HCT116 (cell line): ENCODE measurements at regions not wholly inside any gene's neighbourhood (a gene's known extent, or its start where the extent isn't known, plus 50 kb on each side); places are given as distances from the start of the nearest gene placed in this dataset.

ENCODE experiments used
- ATAC-seq: fragments of 200-7000 bp; cut with Tn5 transposase; 2 replicates; pipeline ENCODE4 v1.9.1; 2020; ENCODE audit warnings: mild to moderate bottlenecking, moderate library complexity
- BruUV-seq: library from RNA; stranded (reverse); fragments of 400-500 nt; replicated peaks from 2 replicates; lab custom pipeline; 2021; lab: Mats Ljungman, UMichigan
- CTCF ChIA-PET: fragments of 300-600 bp; sonication (Branson Sonifier 250); formaldehyde crosslinking; loops from one replicate; lab custom pipeline; 2021; ENCODE audit warnings: antibody characterized with exemption; lab: Charles Lee
- POLR2A ChIA-PET: fragments of 300-600, 350-600 bp; sonication (Branson Sonifier 250); formaldehyde crosslinking; loops from one replicate; lab custom pipeline; 2021; ENCODE audit warnings: antibody characterized with exemption; lab: Charles Lee
- RAD21 ChIA-PET, 2 experiments: fragments of 300-600 bp; sonication (Branson Sonifier 250); formaldehyde crosslinking; loops; one replicate each; lab custom pipeline; 2023; ENCODE audit warnings: low total read pairs in 2 of 2; ENCODE audit not compliant: uncharacterized antibody in 2 of 2, unreplicated experiment in 2 of 2, low non-redundant PET in 1 of 2; lab: Charles Lee
- DNase-seq: peaks from one replicate; pipeline ENCODE4 v3.0.0-alpha.2; 2010; ENCODE audit warnings: low read depth, low spot score
- H2AFZ ChIP-seq: fragments of 200-600 bp; shearing (Covaris generic), sonication (generic); 2 replicates; pipeline ENCODE4 v1.6.1; 2017; ENCODE audit warnings: low read depth, mixed run types, mixed read lengths, antibody characterized with exemption, low read length; ENCODE audit not compliant: poor library complexity, severe bottlenecking
- H3K27ac ChIP-seq: 2 replicates; pipeline ENCODE4 v1.5.1; 2012; ENCODE audit warnings: low read depth, low read length
- H3K27me3 ChIP-seq: fragments of 200-600 bp; sonication (generic); 2 replicates; pipeline ENCODE4 v1.6.1; 2016; ENCODE audit warnings: mixed run types, low read length, mixed read lengths; ENCODE audit not compliant: insufficient read depth
- H3K36me3 ChIP-seq, 2 experiments: fragments of 200-500 bp in 1 of 2; fragments of 200-600 bp in 1 of 2; sonication (Bioruptor generic) in 1 of 2; sonication (generic) in 1 of 2; 2 replicates each; pipeline versions ENCODE4 v1.5.1 to v1.6.1; 2014 to 2016; ENCODE audit warnings: low read length in 2 of 2, inconsistent platforms in 1 of 2, mixed read lengths in 1 of 2, mixed run types in 1 of 2; ENCODE audit not compliant: insufficient read depth in 2 of 2, control insufficient read depth in 1 of 2
- H3K4me1 ChIP-seq, 2 experiments: fragments of 200-600 bp in 1 of 2; sonication (generic) in 1 of 2; 2 replicates each; pipeline versions ENCODE4 v1.5.1 to v1.6.1; 2012 to 2017; ENCODE audit warnings: low read length in 2 of 2, inconsistent platforms in 1 of 2, mild to moderate bottlenecking in 1 of 2, mixed read lengths in 1 of 2, mixed run types in 1 of 2, moderate library complexity in 1 of 2; ENCODE audit not compliant: insufficient read depth in 2 of 2, control insufficient read depth in 1 of 2
- H3K4me2 ChIP-seq: fragments of 200-600 bp; sonication (generic); 2 replicates; pipeline ENCODE4 v1.6.1; 2017; ENCODE audit warnings: mixed run types, low read length, mixed read lengths
- H3K4me3 ChIP-seq, 2 experiments: fragments of 200-600 bp in 1 of 2; sonication (generic) in 1 of 2; replicated peaks in 1 of 2; 2 replicates each; pipeline ENCODE4 v1.5.1; 2011 to 2016; ENCODE audit warnings: low read length in 2 of 2, control low read depth in 1 of 2, low read depth in 1 of 2, mild to moderate bottlenecking in 1 of 2, mixed read lengths in 1 of 2, mixed run types in 1 of 2
- H3K79me2 ChIP-seq: fragments of 200-600 bp; sonication (generic); 2 replicates; pipeline ENCODE4 v1.6.1; 2017; ENCODE audit warnings: mild to moderate bottlenecking, mixed run types, low read length, moderate library complexity, mixed read lengths; ENCODE audit not compliant: insufficient read depth
- H3K9ac ChIP-seq: fragments of 200-600 bp; sonication (generic); 2 replicates; pipeline ENCODE4 v1.6.1; 2016; ENCODE audit warnings: low read length, mixed read lengths
- H3K9me2 ChIP-seq: fragments of 200-600 bp; sonication (generic), shearing (Covaris generic); 2 replicates; pipeline ENCODE4 v1.6.1; 2017; ENCODE audit warnings: mixed run types, mild to moderate bottlenecking, moderate library complexity; ENCODE audit not compliant: insufficient read depth
- H3K9me3 ChIP-seq, 2 experiments: fragments of 200-500 bp in 1 of 2; fragments of 200-600 bp in 1 of 2; sonication (Bioruptor generic) in 1 of 2; sonication (generic) in 1 of 2; 2 replicates each; pipeline ENCODE4 v1.6.1; 2014 to 2017; ENCODE audit warnings: low read length in 2 of 2, mixed read lengths in 2 of 2, inconsistent platforms in 1 of 2, low read depth in 1 of 2, mild to moderate bottlenecking in 1 of 2, mixed run types in 1 of 2, moderate library complexity in 1 of 2; ENCODE audit not compliant: control insufficient read depth in 1 of 2, insufficient read depth in 1 of 2
- H4K20me1 ChIP-seq: fragments of 200-600 bp; sonication (generic), shearing (Covaris generic); 2 replicates; pipeline ENCODE4 v1.6.1; 2017; ENCODE audit warnings: mixed run types, mild to moderate bottlenecking, moderate library complexity; ENCODE audit not compliant: insufficient read depth
- CBX3 ChIP-seq: IDR thresholded peaks from 2 replicates; pipeline ENCODE4 v1.6.1; 2012; ENCODE audit warnings: low read depth
- CEBPB ChIP-seq: IDR thresholded peaks from 2 replicates; pipeline ENCODE4 v1.6.1; 2012; ENCODE audit warnings: low read depth
- EGR1 ChIP-seq: IDR thresholded peaks from 2 replicates; pipeline ENCODE4 v1.6.1; 2012; ENCODE audit warnings: low read depth
- ELF1 ChIP-seq: IDR thresholded peaks from 2 replicates; pipeline ENCODE4 v1.6.1; 2012; ENCODE audit warnings: low read depth, borderline replicate concordance
- EZH2 ChIP-seq: fragments of 200-600 bp; sonication (generic); IDR thresholded peaks from 2 replicates; pipeline ENCODE4 v1.6.1; 2017; ENCODE audit warnings: antibody characterized with exemption, mixed run types
- JUND ChIP-seq: IDR thresholded peaks from 2 replicates; pipeline ENCODE4 v1.6.1; 2012
- POLR2A ChIP-seq: IDR thresholded peaks from 2 replicates; pipeline ENCODE4 v1.7.0; 2011; ENCODE audit warnings: borderline replicate concordance; ENCODE audit not compliant: insufficient read depth, insufficient read length; ENCODE audit errors: extremely low read depth
- RAD21 ChIP-seq: IDR thresholded peaks from 2 replicates; pipeline ENCODE4 v1.6.1; 2012; ENCODE audit warnings: low read depth, mild to moderate bottlenecking
- TCF7L2 ChIP-seq: IDR thresholded peaks from 2 replicates; pipeline ENCODE4 v1.7.0; 2011; ENCODE audit warnings: borderline replicate concordance, inconsistent platforms; ENCODE audit not compliant: insufficient read depth, insufficient read length; ENCODE audit errors: extremely low read depth
- YY1 ChIP-seq: IDR thresholded peaks from 2 replicates; pipeline ENCODE4 v1.6.1; 2011; ENCODE audit warnings: low read length, low read depth, moderate library complexity, mild to moderate bottlenecking; ENCODE audit not compliant: insufficient replicate concordance; ENCODE audit errors: extremely low read depth
- ZFX ChIP-seq: fragments of 450-650 bp; IDR thresholded peaks from 2 replicates; pipeline ENCODE4 v1.6.1; 2017
- ZNF274 ChIP-seq: fragments of 200-500 bp; sonication (Bioruptor generic); IDR thresholded peaks from 2 replicates; pipeline ENCODE4 v1.6.1; 2014; ENCODE audit warnings: mild to moderate bottlenecking, low read depth, low read length, inconsistent platforms
- intact Hi-C: fragments of 100-400 bp; cut with micrococcal nuclease; formaldehyde crosslinking; loops from 2 replicates; pipeline ENCODE4 v1.10.0; 2022
- TF ChIP-seq, protein P1 (sequence below), 3 experiments: fragments of 200-600 bp in 1 of 3; sonication (generic) in 1 of 3; IDR thresholded peaks in 2 of 3; conservative IDR thresholded peaks in 1 of 3; 2 replicates each; pipeline ENCODE4 v1.5.1; 2012 to 2017; ENCODE audit warnings: low read depth in 2 of 3, low read length in 2 of 3, antibody characterized with exemption in 1 of 3, borderline replicate concordance in 1 of 3, control low read depth in 1 of 3, mild to moderate bottlenecking in 1 of 3, mixed read lengths in 1 of 3, mixed run types in 1 of 3, moderate library complexity in 1 of 3; ENCODE audit not compliant: insufficient read depth in 1 of 3
- TF ChIP-seq, protein P2 (sequence below): IDR thresholded peaks from 2 replicates; pipeline ENCODE4 v1.6.1; 2012
- TF ChIP-seq, protein P3 (sequence below): IDR thresholded peaks from 2 replicates; pipeline ENCODE4 v1.6.1; 2012
- TF ChIP-seq, protein P4 (sequence below): IDR thresholded peaks from 2 replicates; pipeline ENCODE4 v1.6.1; 2011; ENCODE audit warnings: mild to moderate bottlenecking, low read length, moderate library complexity; ENCODE audit not compliant: insufficient replicate concordance; ENCODE audit errors: extremely low read depth

DNA sequence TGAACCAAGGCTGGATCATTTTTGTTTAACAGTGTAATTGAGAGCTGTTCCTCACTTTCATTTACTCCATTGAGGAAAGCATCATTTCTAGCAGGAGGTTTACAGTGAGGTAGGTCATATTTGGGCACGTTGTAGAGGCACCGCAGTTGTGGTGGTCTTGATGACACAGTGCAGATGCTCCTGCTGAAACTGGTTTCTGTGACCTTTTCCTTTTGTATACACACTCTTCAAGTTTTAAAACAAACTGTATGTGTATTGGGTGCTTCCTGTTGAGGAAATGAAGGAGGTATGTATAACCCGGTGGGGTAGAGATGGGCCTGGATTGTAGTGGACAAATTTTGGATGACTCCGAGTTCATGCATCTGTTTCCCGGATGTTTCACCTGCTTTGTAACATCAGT, 456.3 kb upstream of the RGS6 start:
- H3K9me2 ChIP-seq, result no peaks in the 10 kb centered on the region
- no peaks in the 10 kb centered on the region for H4K20me1 ChIP-seq
- no peaks in the 10 kb centered on the region for H3K36me3 ChIP-seq
- H3K27ac ChIP-seq, result no peak overlapping the region
- no peaks in the 10 kb centered on the region for H3K4me1 ChIP-seq
- no peak overlapping the region for H2AFZ ChIP-seq
- H3K79me2 ChIP-seq, result no peaks in the 10 kb centered on the region
- intact Hi-C loops, result no loop called here
- H3K27me3 ChIP-seq, result no peaks in the 10 kb centered on the region
- DNase-seq (no peak), ATAC-seq (no peak)
- H3K9me3 ChIP-seq, result no peaks in the 10 kb centered on the region
- no TSS peak for BruUV-seq
- TF ChIP-seq EGR1, result no peak
- TF ChIP-seq CBX3, result no peak
- TF ChIP-seq, protein P1, sequence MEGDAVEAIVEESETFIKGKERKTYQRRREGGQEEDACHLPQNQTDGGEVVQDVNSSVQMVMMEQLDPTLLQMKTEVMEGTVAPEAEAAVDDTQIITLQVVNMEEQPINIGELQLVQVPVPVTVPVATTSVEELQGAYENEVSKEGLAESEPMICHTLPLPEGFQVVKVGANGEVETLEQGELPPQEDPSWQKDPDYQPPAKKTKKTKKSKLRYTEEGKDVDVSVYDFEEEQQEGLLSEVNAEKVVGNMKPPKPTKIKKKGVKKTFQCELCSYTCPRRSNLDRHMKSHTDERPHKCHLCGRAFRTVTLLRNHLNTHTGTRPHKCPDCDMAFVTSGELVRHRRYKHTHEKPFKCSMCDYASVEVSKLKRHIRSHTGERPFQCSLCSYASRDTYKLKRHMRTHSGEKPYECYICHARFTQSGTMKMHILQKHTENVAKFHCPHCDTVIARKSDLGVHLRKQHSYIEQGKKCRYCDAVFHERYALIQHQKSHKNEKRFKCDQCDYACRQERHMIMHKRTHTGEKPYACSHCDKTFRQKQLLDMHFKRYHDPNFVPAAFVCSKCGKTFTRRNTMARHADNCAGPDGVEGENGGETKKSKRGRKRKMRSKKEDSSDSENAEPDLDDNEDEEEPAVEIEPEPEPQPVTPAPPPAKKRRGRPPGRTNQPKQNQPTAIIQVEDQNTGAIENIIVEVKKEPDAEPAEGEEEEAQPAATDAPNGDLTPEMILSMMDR (IDR thresholded peaks at IDR 0.05 in 2 of 3, conservative IDR thresholded peaks at IDR 0.05 in 1 of 3; ENCODE audit: borderline replicate concordance in 1 of 3, insufficient read depth in 1 of 3, low read depth in 2 of 3, low read length in 2 of 3), result no peak
- TF ChIP-seq, protein P2, sequence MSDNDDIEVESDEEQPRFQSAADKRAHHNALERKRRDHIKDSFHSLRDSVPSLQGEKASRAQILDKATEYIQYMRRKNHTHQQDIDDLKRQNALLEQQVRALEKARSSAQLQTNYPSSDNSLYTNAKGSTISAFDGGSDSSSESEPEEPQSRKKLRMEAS, result no peak
- TF ChIP-seq POLR2A, result no peak
- no peak for TF ChIP-seq ZFX
- no peak for TF ChIP-seq CEBPB
- TF ChIP-seq EZH2, result no peak
- CTCF ChIA-PET, result no interaction called here
- H3K4me2 ChIP-seq, result no peak overlapping the region
- no peak overlapping the region for H3K4me3 ChIP-seq
- POLR2A ChIA-PET, result no interaction called here
- RAD21 ChIA-PET, result no interaction called here
- no peak overlapping the region for H3K9ac ChIP-seq

DNA sequence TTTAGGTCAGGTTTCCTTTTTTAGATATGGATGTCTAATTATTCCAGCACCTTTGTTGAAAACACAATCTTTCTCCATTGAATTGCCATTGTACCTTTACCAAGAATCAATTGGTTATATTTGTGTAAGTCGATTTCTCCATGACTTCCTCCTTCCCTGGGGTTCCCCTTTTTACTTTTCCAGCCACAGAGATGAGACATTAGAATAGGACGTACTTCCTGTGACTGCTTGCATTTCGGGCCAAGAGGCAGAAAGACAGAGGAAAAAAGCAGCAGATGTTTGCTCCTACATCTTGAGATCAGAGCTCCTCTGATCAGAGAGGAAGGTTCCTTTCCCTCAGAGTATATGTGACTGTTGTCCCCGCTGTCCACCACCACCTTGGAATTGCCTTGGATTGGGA, 453.7 kb upstream of the RGS6 start:
- no peaks in the 10 kb centered on the region for H3K79me2 ChIP-seq
- DNase-seq, result no peak
- ChIA-PET CTCF (no interaction called here), POLR2A (no interaction called here), RAD21 (no interaction called here)
- no peaks in the 10 kb centered on the region for H3K9me3 ChIP-seq
- H2AFZ ChIP-seq, result no peak overlapping the region
- no peak for ATAC-seq
- intact Hi-C loops, result no loop called here
- H4K20me1 ChIP-seq, result no peaks in the 10 kb centered on the region
- H3K9me2 ChIP-seq, result no peaks in the 10 kb centered on the region
- no peaks in the 10 kb centered on the region for H3K4me1 ChIP-seq
- no peak overlapping the region for H3K9ac ChIP-seq
- no peak overlapping the region for H3K4me3 ChIP-seq
- H3K27ac ChIP-seq, result no peak overlapping the region
- no TSS peak for BruUV-seq
- no peaks in the 10 kb centered on the region for H3K27me3 ChIP-seq
- H3K36me3 ChIP-seq, result no peaks in the 10 kb centered on the region
- no peak overlapping the region for H3K4me2 ChIP-seq
- TF ChIP-seq RAD21 (no peak), ZFX (no peak), ELF1 (no peak), TCF7L2 (no peak), JUND (no peak), ZNF274 (no peak), YY1 (no peak)
- TF ChIP-seq, protein P3, sequence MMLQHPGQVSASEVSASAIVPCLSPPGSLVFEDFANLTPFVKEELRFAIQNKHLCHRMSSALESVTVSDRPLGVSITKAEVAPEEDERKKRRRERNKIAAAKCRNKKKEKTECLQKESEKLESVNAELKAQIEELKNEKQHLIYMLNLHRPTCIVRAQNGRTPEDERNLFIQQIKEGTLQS, result no peak
- TF ChIP-seq, protein P2, result no peak
- TF ChIP-seq, protein P4, sequence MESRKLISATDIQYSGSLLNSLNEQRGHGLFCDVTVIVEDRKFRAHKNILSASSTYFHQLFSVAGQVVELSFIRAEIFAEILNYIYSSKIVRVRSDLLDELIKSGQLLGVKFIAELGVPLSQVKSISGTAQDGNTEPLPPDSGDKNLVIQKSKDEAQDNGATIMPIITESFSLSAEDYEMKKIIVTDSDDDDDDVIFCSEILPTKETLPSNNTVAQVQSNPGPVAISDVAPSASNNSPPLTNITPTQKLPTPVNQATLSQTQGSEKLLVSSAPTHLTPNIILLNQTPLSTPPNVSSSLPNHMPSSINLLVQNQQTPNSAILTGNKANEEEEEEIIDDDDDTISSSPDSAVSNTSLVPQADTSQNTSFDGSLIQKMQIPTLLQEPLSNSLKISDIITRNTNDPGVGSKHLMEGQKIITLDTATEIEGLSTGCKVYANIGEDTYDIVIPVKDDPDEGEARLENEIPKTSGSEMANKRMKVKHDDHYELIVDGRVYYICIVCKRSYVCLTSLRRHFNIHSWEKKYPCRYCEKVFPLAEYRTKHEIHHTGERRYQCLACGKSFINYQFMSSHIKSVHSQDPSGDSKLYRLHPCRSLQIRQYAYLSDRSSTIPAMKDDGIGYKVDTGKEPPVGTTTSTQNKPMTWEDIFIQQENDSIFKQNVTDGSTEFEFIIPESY, result no peak
